Posterior vena cava (tissue), 2 donors: ENCODE measurements at regions not wholly inside any gene's neighbourhood (a gene's known extent, or its start where the extent isn't known, plus 50 kb on each side); places are given as distances from the start of the nearest gene placed in this dataset.

Source experiments
- DNase-seq: peaks from one replicate; pipeline ENCODE4 v3.0.0-alpha.2; 2020; ENCODE audit warnings: low spot score
- intact Hi-C, 2 donors: fragments of 100-400 bp; cut with DNase I; formaldehyde crosslinking; loops; one replicate each; pipeline versions ENCODE4 v1.14.1 to v1.14.2; 2022 to 2023
- donor health status: DM: yes; HTN: yes; CAD: no.
- donor health status: DM: yes; HTN: yes; CAD: no.

GRCh38 chr5:175252234-175252805, 191.7 kb downstream of the DRD1 start:
- no peak for DNase-seq
- intact Hi-C loops: no loop called here

- no peak for DNase-seq
- intact Hi-C loops: no loop called here
These were observed 193.6 kb downstream of the DRD1 start for GRCh38 chr5:175250426-175250825.

- DNase-seq: no peak
- intact Hi-C loops: no loop called here
These were observed 195.5 kb downstream of the DRD1 start for GRCh38 chr5:175248416-175248905.

DNA sequence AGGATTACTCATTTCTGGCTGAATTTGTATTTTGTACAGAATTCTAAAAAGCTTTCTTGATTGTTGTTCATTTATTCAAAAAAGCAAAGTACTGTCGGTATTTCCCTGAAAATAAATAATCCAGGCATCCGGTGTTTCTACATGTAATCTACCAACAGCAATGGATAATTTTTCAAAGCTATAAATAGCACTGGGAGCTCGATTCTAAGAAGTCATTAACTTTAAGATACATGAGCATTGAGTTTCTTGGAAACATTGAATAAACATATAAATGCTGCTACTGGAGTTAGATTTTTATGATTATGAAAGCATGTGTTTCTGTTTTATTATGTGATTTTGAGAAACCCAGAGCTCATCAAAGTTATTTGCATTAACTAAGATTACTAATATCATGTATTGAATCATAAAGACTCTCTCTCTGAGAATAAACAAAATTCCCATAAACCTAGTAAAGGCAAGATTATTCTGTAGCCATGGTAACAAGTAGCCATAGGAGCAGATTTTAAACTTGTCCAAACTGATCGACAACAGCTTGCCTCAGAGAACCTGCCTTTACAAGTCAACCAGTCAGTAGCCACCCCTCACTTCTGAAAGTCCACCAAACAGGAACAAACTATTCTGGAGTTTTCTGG, 197.0 kb downstream of the DRD1 start:
- DNase-seq: no peak
- intact Hi-C loops: no loop called here

- DNase-seq: peak; percentile 83
- intact Hi-C loops: no loop called here
These were observed 197.6 kb downstream of the DRD1 start for GRCh38 chr5:175246242-175246888.

GRCh38 chr5:175243441-175243840, 200.5 kb downstream of the DRD1 start:
- DNase-seq: no peak

DNA sequence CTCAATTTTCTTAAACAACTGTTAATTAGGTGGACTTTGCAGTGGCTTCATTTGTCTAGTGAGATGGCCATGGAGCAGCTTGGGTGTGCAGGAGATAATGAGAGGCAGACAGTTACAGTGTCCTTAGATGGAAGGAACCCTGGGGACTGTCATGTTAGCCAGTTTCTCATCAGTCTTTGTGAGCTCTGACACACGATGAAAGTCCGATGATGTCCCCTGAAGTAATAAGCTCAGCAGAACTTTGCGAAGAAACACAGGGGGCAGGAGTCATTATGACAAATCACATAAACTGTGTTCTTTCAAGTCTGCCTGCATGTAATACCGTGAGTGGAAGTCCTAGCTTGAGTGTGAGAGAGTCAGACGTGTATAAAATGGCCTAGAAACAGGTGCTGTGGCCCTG, 201.8 kb downstream of the DRD1 start:
- intact Hi-C loops: no loop called here
- no peak for DNase-seq

More at GRCh38 chr5:175243441-175243840, 200.5 kb downstream of the DRD1 start:
- intact Hi-C loops: no loop called here

DNA sequence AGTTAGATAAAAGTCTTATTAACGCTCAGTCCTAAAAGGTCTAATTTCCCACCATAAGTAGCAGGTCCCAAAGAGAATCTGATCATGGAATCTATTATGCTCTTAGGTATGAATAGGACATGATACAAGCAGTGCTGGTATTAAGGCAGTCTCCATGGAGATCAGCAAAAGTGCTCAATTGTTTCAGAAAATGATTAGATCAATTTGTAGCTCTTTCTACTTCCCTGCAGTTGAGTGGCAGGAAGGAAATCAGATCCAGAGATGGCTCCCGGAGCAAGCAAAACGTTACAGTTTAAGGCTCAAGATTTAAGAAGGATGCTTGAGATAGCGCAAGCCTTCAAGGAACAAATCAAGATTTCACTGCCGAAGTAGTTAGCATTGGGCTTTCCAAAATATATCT, 205.7 kb downstream of the DRD1 start:
- DNase-seq: no peak
- intact Hi-C loops: no loop called here

DNA sequence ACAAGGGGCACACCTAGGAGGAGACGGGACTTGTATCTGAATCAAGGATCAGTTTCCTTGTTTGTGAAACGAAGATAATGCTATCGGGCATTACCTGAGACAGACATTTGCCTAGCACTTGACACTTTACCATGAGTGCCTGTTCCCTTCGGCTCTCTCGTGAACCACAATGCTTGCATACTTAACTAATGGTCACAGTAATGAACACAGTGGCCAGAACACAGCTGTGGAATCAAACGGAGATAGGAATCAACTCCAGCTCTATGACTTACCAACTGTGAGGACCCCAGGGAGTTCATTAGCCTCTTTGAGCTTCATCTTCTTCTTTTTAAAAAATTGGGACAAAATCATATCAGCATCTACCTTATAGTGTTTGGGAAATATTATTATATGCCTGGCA, 207.8 kb downstream of the DRD1 start:
- intact Hi-C loops: no loop called here
- no peak for DNase-seq

DNA sequence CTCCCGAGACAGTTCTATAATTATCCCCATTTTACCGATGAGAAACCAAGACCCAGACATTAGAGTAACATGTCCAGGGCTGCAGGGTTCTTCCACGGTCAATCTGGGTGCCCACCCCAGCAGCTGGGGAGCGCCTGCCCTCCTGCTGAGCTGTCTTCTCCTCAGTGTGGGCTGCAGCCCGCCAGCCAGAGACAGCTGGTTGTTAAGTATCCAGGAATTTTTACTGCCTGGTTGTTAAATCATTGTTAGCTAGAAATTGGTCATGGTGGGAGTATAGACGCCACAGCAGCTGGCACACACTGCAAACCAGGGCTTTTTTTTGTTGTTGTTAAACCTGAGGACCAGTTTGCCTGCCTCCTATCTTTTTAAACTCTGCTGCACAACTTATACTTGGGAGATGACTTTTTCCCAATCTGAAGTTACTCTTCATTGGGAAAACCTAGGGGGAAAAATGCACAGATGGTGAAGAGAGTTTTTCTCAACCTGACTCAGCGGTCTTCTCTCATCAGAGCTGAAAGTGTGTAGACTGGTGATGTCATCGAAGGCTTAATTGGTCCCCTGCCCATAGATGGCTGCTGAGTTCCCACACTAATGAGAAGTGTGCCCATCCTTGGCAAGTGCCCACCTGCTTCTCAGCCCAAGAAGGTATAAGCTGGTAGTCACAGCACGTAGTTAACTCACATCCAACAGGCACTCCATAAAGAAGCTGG, 208.6 kb downstream of the DRD1 start:
- no peak for DNase-seq
- intact Hi-C loops: no loop called here

DNA sequence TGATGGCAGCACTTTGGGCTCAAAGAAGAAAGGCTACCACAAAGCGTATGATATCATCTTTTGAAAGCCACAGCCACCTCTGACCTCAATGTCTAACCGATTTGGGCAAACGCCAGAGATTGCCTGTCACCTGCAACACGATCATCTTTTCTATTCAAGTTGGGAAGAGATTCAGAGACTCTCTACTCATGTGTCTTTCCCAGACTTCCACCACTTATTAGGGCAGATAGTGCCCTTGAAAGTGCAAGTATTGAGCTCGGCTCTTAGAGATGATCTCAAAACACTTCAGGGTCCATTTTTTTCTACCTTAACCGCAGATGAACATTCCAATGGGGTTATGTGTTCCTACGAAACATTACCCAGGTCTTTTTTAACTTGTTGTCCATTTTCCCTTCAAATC, 213.7 kb downstream of the DRD1 start:
- no peak for DNase-seq
- intact Hi-C loops: no loop called here

- DNase-seq: no peak
- intact Hi-C loops: no loop called here
These were observed 217.5 kb downstream of the DRD1 start for GRCh38 chr5:175226506-175226905.

DNA sequence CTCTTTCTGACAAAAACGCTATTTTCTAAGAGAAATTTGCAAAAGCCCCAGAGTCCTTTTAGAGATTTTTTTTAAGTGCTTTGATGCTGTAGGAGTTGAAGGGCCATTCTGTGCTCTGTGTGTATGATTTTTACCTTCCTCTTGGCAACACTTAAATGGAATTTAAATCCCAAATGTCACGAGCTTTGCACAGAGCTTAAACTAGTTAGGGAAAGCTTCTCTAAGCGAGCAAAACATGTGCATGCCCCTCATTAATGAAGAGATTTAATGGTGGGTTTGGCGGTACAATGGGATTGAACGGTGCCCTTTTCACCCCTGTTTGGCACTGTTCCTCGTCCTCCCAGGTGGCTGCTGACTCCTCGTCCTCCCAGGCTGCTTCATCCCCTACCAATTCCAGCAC, 220.7 kb downstream of the DRD1 start:
- intact Hi-C loops: no loop called here

GRCh38 chr5:175222621-175223020, 221.4 kb downstream of the DRD1 start:
- DNase-seq: no peak
- intact Hi-C loops: no loop called here

More for the DNA sequence above, 220.7 kb downstream of the DRD1 start:
- DNase-seq: no peak

GRCh38 chr5:175220549-175220948, 223.4 kb downstream of the DRD1 start:
- no peak for DNase-seq
- intact Hi-C loops: no loop called here

DNA sequence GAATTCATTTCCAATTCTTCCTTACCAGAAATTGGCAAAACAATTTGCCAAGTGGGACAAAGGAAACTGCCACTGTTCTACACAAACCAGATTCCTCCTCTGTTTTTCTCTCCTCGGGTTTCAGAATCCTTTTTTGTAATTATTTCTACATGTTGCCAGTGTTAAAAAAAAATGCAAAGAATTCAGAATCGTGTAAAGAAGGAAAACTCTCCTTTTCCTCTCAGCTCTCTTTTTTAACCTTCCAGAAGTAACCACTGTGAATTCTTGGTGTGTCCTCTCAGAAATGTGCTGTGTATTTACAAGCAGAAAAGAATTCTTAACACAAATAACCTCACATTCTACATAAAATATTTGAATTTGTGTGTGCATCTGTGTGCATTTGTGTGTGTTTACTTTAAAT, 224.6 kb downstream of the DRD1 start:
- intact Hi-C loops: no loop called here

GRCh38 chr5:175216991-175217390, 227.0 kb downstream of the DRD1 start:
- DNase-seq: peak; percentile 87
- intact Hi-C loops: no loop called here

More for the DNA sequence above, 224.6 kb downstream of the DRD1 start:
- DNase-seq: no peak

GRCh38 chr5:175215906-175216305, 228.1 kb downstream of the DRD1 start:
- intact Hi-C loops: no loop called here

GRCh38 chr5:175214152-175214551, 229.8 kb downstream of the DRD1 start:
- DNase-seq: peak; percentile 86
- intact Hi-C loops: no loop called here

More at GRCh38 chr5:175215906-175216305, 228.1 kb downstream of the DRD1 start:
- no peak for DNase-seq
